PFSK-1 (cell line): ENCODE measurements at regions not wholly inside any gene's neighbourhood (a gene's known extent, or its start where the extent isn't known, plus 50 kb on each side); places are given as distances from the start of the nearest gene placed in this dataset.

ENCODE experiments used
- FOXP2 ChIP-seq: optimal IDR thresholded peaks from 2 replicates; pipeline ENCODE3; 2011; ENCODE audit warnings: borderline replicate concordance, control low read depth, inconsistent platforms; ENCODE audit not compliant: insufficient read depth; ENCODE audit errors: extremely low read length, extremely low read depth
- POLR2AphosphoS5 ChIP-seq: IDR thresholded peaks from 2 replicates; pipeline ENCODE4 v1.6.1; 2012; ENCODE audit warnings: low read depth, mild to moderate bottlenecking, control low read depth, low read length, moderate library complexity
- SIN3A ChIP-seq: IDR thresholded peaks from 2 replicates; pipeline ENCODE4 v1.6.1; 2012; ENCODE audit warnings: mild to moderate bottlenecking, low read length, moderate library complexity, borderline replicate concordance; ENCODE audit not compliant: insufficient read depth
- TAF1 ChIP-seq: IDR thresholded peaks from 2 replicates; pipeline ENCODE4 v1.6.1; 2012; ENCODE audit warnings: low read length, control low read depth, borderline replicate concordance; ENCODE audit not compliant: insufficient read depth
- TF ChIP-seq, protein P1 (sequence below), 2 experiments: IDR thresholded peaks; 2 replicates each; pipeline versions ENCODE4 v1.6.1 to v1.8.0; 2011 to 2012; ENCODE audit warnings: low read depth in 2 of 2, low read length in 2 of 2, control low read depth in 1 of 2, inconsistent platforms in 1 of 2, mild to moderate bottlenecking in 1 of 2, moderate library complexity in 1 of 2; ENCODE audit not compliant: insufficient read depth in 1 of 2

DNA sequence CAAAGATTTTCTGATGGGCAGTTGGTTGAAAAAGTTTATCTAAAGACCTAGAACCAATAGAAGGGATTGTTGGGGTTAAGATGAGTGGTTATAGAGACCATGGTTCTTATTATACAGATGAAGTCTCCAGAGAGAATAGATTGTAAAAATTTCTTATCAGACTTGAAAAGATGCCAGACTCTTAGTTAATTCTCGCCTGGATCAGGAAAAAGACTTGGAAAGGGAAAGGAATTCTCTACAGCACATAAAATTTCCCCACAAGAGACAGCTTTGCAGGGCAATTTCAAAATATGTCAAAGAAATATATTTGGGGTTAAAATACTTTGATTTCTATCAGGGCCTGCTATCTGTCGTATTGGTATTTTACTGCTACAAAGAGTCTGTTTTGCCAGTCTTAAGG lies 582.6 kb downstream of the UTRN start:
- TF ChIP-seq, protein P1, sequence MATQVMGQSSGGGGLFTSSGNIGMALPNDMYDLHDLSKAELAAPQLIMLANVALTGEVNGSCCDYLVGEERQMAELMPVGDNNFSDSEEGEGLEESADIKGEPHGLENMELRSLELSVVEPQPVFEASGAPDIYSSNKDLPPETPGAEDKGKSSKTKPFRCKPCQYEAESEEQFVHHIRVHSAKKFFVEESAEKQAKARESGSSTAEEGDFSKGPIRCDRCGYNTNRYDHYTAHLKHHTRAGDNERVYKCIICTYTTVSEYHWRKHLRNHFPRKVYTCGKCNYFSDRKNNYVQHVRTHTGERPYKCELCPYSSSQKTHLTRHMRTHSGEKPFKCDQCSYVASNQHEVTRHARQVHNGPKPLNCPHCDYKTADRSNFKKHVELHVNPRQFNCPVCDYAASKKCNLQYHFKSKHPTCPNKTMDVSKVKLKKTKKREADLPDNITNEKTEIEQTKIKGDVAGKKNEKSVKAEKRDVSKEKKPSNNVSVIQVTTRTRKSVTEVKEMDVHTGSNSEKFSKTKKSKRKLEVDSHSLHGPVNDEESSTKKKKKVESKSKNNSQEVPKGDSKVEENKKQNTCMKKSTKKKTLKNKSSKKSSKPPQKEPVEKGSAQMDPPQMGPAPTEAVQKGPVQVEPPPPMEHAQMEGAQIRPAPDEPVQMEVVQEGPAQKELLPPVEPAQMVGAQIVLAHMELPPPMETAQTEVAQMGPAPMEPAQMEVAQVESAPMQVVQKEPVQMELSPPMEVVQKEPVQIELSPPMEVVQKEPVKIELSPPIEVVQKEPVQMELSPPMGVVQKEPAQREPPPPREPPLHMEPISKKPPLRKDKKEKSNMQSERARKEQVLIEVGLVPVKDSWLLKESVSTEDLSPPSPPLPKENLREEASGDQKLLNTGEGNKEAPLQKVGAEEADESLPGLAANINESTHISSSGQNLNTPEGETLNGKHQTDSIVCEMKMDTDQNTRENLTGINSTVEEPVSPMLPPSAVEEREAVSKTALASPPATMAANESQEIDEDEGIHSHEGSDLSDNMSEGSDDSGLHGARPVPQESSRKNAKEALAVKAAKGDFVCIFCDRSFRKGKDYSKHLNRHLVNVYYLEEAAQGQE (IDR thresholded peaks at IDR 0.05; ENCODE audit: insufficient read depth in 1 of 2, low read depth in 2 of 2, low read length in 2 of 2) = no peak
- TF ChIP-seq POLR2AphosphoS5 = no peak
- TF ChIP-seq TAF1 = no peak
- TF ChIP-seq SIN3A = no peak
- no peak for TF ChIP-seq FOXP2
